K562 (cell line): ENCODE measurements at regions not wholly inside any gene's neighbourhood (a gene's known extent, or its start where the extent isn't known, plus 50 kb on each side); places are given as distances from the start of the nearest gene placed in this dataset.

Experiments used
- CTCF ChIP-seq, 3 experiments: IDR thresholded peaks in 2 of 3; conservative IDR thresholded peaks in 1 of 3; 2 replicates each; pipeline ENCODE4 v1.5.1; 2011 to 2012; ENCODE audit warnings: low read length in 3 of 3, mild to moderate bottlenecking in 3 of 3, control low read depth in 2 of 3, improper control_type of control experiment in 1 of 3, inconsistent platforms in 1 of 3, low read depth in 1 of 3, mixed read lengths in 1 of 3, moderate library complexity in 1 of 3; ENCODE audit not compliant: insufficient read depth in 2 of 3
- EGR1 ChIP-seq: fragments of 450-650 bp; conservative IDR thresholded peaks from 2 replicates; pipeline ENCODE4 v1.6.1; 2017; ENCODE audit warnings: mild to moderate bottlenecking
- EP300 ChIP-seq: IDR thresholded peaks from 2 replicates; pipeline ENCODE4 v1.6.1; 2012; ENCODE audit warnings: low read length, improper control_type of control experiment
- EZH2 ChIP-seq: IDR thresholded peaks from 2 replicates; pipeline ENCODE4 v1.6.1; 2012; ENCODE audit warnings: low read depth, mild to moderate bottlenecking, inconsistent platforms, low read length, borderline replicate concordance
- FOS ChIP-seq: IDR thresholded peaks from 3 replicates; pipeline ENCODE4 v1.6.1; 2011; ENCODE audit not compliant: insufficient read length; ENCODE audit errors: extremely low read depth
- HNRNPH1 ChIP-seq: fragments of 200-400 bp; formaldehyde crosslinking; optimal IDR thresholded peaks from 2 replicates; pipeline ENCODE3; 2017; ENCODE audit warnings: low read depth, mild to moderate bottlenecking, low read length, moderate library complexity
- KAT7 ChIP-seq: sonication (generic); formaldehyde crosslinking; IDR thresholded peaks from 2 replicates; pipeline ENCODE4 v1.8.0; 2022; ENCODE audit warnings: missing genetic modification reagents, mild to moderate bottlenecking, borderline replicate concordance
- KAT8 ChIP-seq: fragments of 450-650 bp; IDR thresholded peaks from 2 replicates; pipeline ENCODE4 v1.6.1; 2016; ENCODE audit warnings: low read depth, mild to moderate bottlenecking
- MEF2D ChIP-seq: conservative IDR thresholded peaks from 2 replicates; pipeline ENCODE4 v1.6.1; 2016; ENCODE audit warnings: low read depth, missing genetic modification characterization, missing compliant biosample characterization
- NFIC ChIP-seq: fragments of 450-650 bp; IDR thresholded peaks from 2 replicates; pipeline ENCODE4 v1.6.1; 2017; ENCODE audit warnings: mild to moderate bottlenecking, inconsistent platforms
- POLR2A ChIP-seq: fragments of 450-650 bp; conservative IDR thresholded peaks from 2 replicates; pipeline ENCODE4 v1.6.1; 2016
- SETDB1 ChIP-seq: IDR thresholded peaks from one replicate; pipeline ENCODE4 v1.6.1; 2012; ENCODE audit warnings: low read length, control low read depth, inconsistent platforms
- SP2 ChIP-seq: IDR thresholded peaks from 2 replicates; pipeline ENCODE4 v1.6.1; 2011; ENCODE audit warnings: mild to moderate bottlenecking, low read depth, low read length, moderate library complexity; ENCODE audit not compliant: poor library complexity, severe bottlenecking; ENCODE audit errors: extremely low read depth
- TF ChIP-seq, protein P1 (sequence below): IDR thresholded peaks from 2 replicates; pipeline ENCODE4 v1.6.1; 2012; ENCODE audit warnings: low read depth, low read length, improper control_type of control experiment, borderline replicate concordance

DNA sequence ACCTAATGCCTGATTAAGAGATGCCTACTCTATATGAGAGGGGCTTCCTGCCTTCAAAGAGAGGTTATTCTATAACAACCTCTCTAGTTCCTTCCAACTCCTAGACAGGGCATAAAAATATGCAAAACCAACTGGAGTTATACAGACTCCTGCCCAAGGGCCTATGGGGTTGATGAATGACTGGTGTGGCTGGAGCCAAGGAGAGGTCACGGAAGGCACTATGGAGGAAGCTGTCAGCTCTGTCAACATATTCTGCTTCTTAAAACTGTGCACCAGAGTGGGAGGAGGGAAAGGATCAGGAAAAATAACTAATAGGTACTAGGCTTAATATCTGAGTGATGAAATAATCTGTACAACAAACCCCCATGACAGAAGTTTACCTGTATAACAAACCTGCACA, 120.9 kb upstream of the CDC42EP3 start:
- TF ChIP-seq EP300 (no peak), SETDB1 (no peak), KAT8 (no peak), MEF2D (tag) (no peak), HNRNPH1 (no peak), EGR1 (no peak), FOS (no peak), CTCF (IDR thresholded peaks at IDR 0.05 in 2 of 3, conservative IDR thresholded peaks at IDR 0.05 in 1 of 3; ENCODE audit: insufficient read depth in 2 of 3, low read depth in 1 of 3, low read length in 3 of 3) (no peak), NFIC (no peak), KAT7 (CRISPR knock-in tag) (no peak), EZH2 (no peak), POLR2A (no peak), SP2 (no peak)
- TF ChIP-seq, protein P1, sequence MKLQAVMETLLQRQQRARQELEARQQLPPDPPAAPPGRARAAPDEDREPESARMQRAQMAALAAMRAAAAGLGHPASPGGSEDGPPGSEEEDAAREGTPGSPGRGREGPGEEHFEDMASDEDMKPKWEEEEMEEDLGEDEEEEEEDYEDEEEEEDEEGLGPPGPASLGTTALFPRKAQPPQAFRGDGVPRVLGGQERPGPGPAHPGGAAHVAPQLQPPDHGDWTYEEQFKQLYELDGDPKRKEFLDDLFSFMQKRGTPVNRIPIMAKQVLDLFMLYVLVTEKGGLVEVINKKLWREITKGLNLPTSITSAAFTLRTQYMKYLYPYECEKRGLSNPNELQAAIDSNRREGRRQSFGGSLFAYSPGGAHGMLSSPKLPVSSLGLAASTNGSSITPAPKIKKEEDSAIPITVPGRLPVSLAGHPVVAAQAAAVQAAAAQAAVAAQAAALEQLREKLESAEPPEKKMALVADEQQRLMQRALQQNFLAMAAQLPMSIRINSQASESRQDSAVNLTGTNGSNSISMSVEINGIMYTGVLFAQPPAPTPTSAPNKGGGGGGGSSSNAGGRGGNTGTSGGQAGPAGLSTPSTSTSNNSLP, result no peak
